Inflammatory macrophage treated with lipopolysaccharide for 1 hour (primary cell): ENCODE measurements at regions not wholly inside any gene's neighbourhood (a gene's known extent, or its start where the extent isn't known, plus 50 kb on each side); places are given as distances from the start of the nearest gene placed in this dataset.

Source experiments
- DNase-seq, 2 donors: peaks; one replicate each; pipeline ENCODE4 v3.0.0-alpha.2; 2020 to 2022

GRCh38 chr11:123253911-123254310 lies 58.9 kb upstream of the CLMP start:
- no peak for DNase-seq

DNA sequence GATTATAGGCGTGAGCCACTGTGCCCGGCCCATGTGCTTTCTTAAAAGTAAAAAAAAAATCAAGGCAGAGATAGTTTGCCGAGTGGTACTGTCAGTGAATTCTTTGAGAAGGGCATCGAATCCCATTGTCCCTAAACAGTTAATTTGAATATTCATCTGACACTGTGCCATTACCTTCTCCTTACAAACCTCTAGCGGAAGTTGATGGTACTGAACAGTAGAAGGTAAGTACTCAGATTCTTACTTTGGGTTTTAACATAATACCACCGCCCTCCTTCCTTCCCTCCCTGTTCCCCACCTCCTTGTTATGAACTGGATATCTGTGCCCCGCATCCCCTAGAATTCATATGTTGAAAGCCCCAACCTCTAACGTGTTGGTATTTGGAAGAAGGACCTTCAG lies 58.2 kb upstream of the CLMP start:
- no peak for DNase-seq

DNA sequence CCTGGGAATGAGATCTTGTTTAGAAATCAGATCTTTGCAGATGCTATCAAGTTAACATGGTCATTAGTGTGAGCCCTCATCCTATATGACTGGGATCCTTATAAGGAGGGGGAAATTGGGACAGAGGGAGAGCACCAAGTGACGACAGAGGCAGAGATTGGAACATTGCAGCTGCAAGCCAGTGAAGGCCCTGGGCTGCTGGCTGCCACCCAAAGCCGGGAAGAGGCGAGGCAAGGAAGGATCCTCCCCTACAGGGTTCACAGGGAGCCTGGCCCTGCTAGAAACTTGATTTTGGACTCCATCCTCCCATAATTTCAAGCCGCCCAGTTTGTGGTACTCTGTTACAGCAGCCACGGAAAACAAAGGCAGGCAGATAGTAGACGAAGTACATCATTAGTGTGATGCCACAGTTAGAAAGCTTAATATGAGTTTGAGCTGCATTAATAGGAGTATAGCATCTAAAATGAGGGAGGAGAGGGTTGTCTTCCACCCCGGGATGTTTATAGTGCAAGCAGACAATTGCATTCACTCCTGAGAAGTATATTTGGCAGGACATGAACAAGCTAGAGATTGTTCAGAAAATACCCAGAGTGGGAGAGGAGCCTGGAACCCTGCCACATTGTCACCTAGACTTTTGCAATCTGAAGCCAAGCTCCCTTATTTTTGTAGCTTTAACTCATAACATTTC lies 56.8 kb upstream of the CLMP start:
- no peak for DNase-seq

GRCh38 chr11:123250892-123251656 lies 56.0 kb upstream of the CLMP start:
- no peak for DNase-seq

DNA sequence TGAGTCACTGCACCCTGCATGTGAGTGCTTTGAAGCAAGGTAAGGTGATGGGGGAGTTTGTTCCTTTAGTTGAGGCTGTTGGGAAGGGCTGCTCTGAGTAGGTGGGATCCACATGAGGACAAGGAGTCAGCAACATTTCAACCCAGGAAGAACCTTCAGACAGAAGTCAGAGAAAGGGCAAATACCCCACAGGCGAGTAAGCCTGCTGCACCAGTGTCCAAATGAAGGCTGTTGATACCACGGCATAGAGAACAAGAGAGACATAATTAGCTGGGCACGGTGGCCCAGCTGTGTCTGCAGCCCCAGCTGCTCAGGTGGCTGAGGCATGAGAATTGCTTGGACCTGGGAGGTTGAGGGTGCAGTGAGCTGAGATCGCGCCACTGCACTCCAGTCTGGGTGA lies 54.3 kb upstream of the CLMP start:
- no peak for DNase-seq

DNA sequence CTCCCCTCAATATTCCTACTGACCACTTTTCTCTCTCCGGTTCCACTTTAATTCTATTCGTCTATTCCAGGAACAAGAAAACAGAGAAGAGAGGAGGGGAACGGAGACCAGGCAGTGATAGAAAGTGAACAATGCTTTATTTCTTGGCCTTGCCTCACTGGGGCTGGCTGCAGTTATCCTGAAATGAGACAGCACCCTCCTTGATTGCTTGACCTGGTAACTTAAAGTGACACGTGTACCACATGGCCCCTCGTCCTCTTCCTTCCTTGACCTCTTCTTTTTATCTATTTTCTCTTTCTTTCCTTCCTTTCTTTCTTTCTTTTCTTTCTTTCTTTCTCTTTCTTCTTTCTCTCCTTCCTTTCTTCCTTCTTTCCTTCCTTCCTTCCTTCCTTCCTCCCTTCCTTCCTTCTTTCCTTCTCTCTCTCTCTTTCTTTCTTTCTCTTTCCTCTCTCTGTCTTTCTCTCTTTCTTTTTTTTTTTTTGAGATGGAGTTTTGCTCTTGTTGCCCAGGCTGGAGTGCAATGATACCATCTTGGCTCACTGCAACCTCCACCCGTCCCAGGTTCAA lies 52.8 kb upstream of the CLMP start:
- DNase-seq: no peak

DNA sequence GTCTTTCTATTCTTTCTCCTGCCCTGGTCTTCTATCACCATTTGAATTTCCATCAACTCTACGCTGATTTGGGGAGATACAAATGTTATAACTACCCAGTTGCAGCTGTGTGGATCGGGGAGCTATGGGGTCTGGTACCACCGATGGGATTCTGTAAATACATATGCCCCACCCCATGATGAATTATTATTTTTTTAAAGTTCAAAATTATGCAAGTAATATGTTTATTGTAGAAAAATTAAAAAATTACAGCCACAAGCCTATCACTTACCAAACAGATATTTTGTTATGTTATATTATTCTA lies 52.4 kb upstream of the CLMP start:
- DNase-seq: no peak

DNA sequence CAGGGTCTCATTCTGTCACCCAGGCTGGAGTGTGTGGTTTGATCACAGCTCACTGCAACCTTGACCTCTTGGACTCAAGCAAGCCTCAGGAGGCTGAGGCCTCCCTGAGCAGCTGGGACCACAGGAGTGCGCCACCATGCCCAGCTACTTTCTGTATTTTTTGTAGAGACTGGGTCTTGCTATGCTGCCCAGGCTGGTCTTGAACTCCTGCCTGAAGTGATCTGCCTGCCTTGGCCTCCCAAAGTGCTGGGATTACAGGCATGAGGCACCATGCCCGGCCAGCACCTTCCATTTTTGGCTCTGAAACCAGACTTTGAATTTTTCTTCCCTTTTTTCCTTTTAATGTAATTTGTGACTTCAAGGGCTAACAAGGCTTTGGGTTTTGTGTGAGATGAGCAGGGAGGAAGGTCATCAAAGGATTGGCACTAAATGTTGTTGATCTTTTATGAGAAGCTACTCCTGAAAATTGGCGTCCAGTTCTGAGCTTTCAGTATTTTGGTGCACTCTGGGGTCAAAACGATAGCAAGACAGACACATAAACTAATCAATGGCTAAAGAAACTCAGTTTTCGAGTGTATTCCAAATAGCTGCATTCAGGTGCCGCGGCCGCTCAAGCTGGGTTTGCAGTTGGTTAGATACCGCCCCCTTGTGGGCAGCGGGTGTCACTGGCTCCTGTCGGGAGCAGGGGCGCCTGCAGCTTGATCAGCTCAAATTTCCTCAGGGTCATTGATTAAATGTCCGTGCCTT lies 51.9 kb upstream of the CLMP start:
- peak; percentile 41 to 84 for DNase-seq

DNA sequence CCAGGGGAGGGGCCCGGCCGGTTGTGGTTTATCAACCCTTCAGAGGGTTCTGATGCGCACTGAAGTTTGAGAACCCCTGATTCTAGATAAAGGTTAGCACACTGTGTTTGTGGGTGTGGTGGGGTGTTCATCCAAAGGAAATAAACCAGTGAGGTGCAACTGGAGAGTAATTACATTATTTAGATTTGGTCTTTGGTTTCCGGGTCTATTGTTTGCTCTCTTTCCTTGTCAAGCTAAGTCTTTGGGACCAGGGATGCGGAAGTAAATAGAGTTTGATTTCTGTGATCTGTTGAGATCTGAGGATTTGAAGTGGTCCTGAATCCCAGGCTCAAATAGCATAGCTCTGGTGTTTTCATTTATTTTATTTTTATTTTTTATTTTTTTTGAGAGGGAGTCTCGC lies 50.5 kb upstream of the CLMP start:
- no peak for DNase-seq
